ENCODE measurements at regions not wholly inside any gene's neighbourhood (a gene's known extent, or its start where the extent isn't known, plus 50 kb on each side); places are given as distances from the start of the nearest gene placed in this dataset.

- TF ChIP-seq CTCF (IDR thresholded peaks at IDR 0.05; ENCODE audit: poor library complexity, severe bottlenecking), result no peak
- no peak for TF ChIP-seq EP300 (conservative IDR thresholded peaks at IDR 0.05; ENCODE audit: poor library complexity, severe bottlenecking)
- no peak for TF ChIP-seq EZH2 (IDR thresholded peaks at IDR 0.05; ENCODE audit: borderline replicate concordance, insufficient read depth, low read length, poor library complexity, severe bottlenecking)
- TF ChIP-seq TAF1 (IDR thresholded peaks at IDR 0.05; ENCODE audit: low read depth), result no peak
- TF ChIP-seq REST (IDR thresholded peaks at IDR 0.05; ENCODE audit: borderline replicate concordance), result no peak
- TF ChIP-seq POLR2AphosphoS5 (IDR thresholded peaks at IDR 0.05), result no peak
- TF ChIP-seq MXI1 (conservative IDR thresholded peaks at IDR 0.05; ENCODE audit: poor library complexity, severe bottlenecking), result no peak
These were observed 407.0 kb downstream of the BCOR start for GRCh38 chrX:39690541-39691415.
